Endothelial cell of umbilical vein (primary cell): ENCODE measurements at regions not wholly inside any gene's neighbourhood (a gene's known extent, or its start where the extent isn't known, plus 50 kb on each side); places are given as distances from the start of the nearest gene placed in this dataset.
"Not testable (repeated sequence)": the region's sequence is repeated elsewhere in the genome, so short reads cannot be mapped to it uniquely, and the experiment has no call there.

Experiments
- CTCF ChIP-seq, 2 donors: IDR thresholded peaks; 1 replicate in 1 of 2; 2 replicates in 1 of 2; pipeline ENCODE4 v1.5.1; 2011; ENCODE audit warnings: low read length in 2 of 2, mild to moderate bottlenecking in 2 of 2, moderate library complexity in 2 of 2, control low read depth in 1 of 2, inconsistent platforms in 1 of 2, low read depth in 1 of 2; ENCODE audit not compliant: insufficient read depth in 1 of 2; ENCODE audit errors: extremely low read depth in 1 of 2
- EZH2 ChIP-seq: IDR thresholded peaks from 2 replicates; pipeline ENCODE4 v1.6.1; 2012; ENCODE audit warnings: borderline replicate concordance, low read depth, mild to moderate bottlenecking, moderate library complexity, low read length, inconsistent platforms; ENCODE audit not compliant: severe bottlenecking

- not testable (repeated sequence) for TF ChIP-seq CTCF (IDR thresholded peaks at IDR 0.05; ENCODE audit: extremely low read depth in 1 of 2, insufficient read depth in 1 of 2, low read depth in 1 of 2, low read length in 2 of 2); EZH2
Measured at GRCh38 chr13:68890101-68890500, 1217.5 kb upstream of the ATXN8OS start.
